GM18951 (cell line): ENCODE measurements at regions not wholly inside any gene's neighbourhood (a gene's known extent, or its start where the extent isn't known, plus 50 kb on each side); places are given as distances from the start of the nearest gene placed in this dataset.

Source experiments
- POLR2A ChIP-seq: IDR thresholded peaks from 4 replicates; pipeline ENCODE4 v1.6.1; 2011; ENCODE audit warnings: mild to moderate bottlenecking; ENCODE audit not compliant: insufficient read length, insufficient read depth; ENCODE audit errors: extremely low read depth
- in situ Hi-C: fragments of 300-500 bp; cut with MboI; formaldehyde crosslinking; loops from one replicate; pipeline ENCODE4 v1.12.0; 2022; ENCODE audit warnings: low sequenced_read_pairs, mixed read lengths, inconsistent platforms; ENCODE audit not compliant: unreplicated experiment

- in situ Hi-C loops, result no loop called here
These were observed 314.2 kb upstream of the POU3F1 start for GRCh38 chr1:38360807-38361206.

GRCh38 chr1:38353956-38354355 lies 307.4 kb upstream of the POU3F1 start:
- no peak for TF ChIP-seq POLR2A
- in situ Hi-C loops, result no loop called here

More at GRCh38 chr1:38360807-38361206, 314.2 kb upstream of the POU3F1 start:
- TF ChIP-seq POLR2A, result no peak

- in situ Hi-C loops, result no loop called here
- TF ChIP-seq POLR2A, result no peak
These were observed 306.3 kb upstream of the POU3F1 start for GRCh38 chr1:38352869-38353268.

- in situ Hi-C loops, result no loop called here
- TF ChIP-seq POLR2A, result no peak
These were observed 301.0 kb upstream of the POU3F1 start for GRCh38 chr1:38347446-38348175.

GRCh38 chr1:38344716-38345115 lies 298.1 kb upstream of the POU3F1 start:
- TF ChIP-seq POLR2A, result no peak
- in situ Hi-C loops, result no loop called here

GRCh38 chr1:38341694-38342093 lies 295.1 kb upstream of the POU3F1 start:
- no peak for TF ChIP-seq POLR2A
- in situ Hi-C loops, result no loop called here

GRCh38 chr1:38340409-38340808 lies 293.8 kb upstream of the POU3F1 start:
- in situ Hi-C loops, result no loop called here
- TF ChIP-seq POLR2A, result no peak

GRCh38 chr1:38337711-38338110 lies 291.1 kb upstream of the POU3F1 start:
- in situ Hi-C loops, result no loop called here
- TF ChIP-seq POLR2A, result no peak

GRCh38 chr1:38336961-38337360 lies 290.4 kb upstream of the POU3F1 start:
- TF ChIP-seq POLR2A, result no peak
- in situ Hi-C loops, result no loop called here

GRCh38 chr1:38336301-38336923 lies 289.8 kb upstream of the POU3F1 start:
- in situ Hi-C loops, result no loop called here
- no peak for TF ChIP-seq POLR2A

GRCh38 chr1:38334930-38335592 lies 288.5 kb upstream of the POU3F1 start:
- in situ Hi-C loops, result no loop called here
- no peak for TF ChIP-seq POLR2A

- no peak for TF ChIP-seq POLR2A
- in situ Hi-C loops, result no loop called here
These were observed 286.2 kb upstream of the POU3F1 start for GRCh38 chr1:38332649-38333310.

GRCh38 chr1:38331496-38332210 lies 285.1 kb upstream of the POU3F1 start:
- in situ Hi-C loops, result no loop called here
- no peak for TF ChIP-seq POLR2A
